B cell (primary cell): ENCODE measurements at regions not wholly inside any gene's neighbourhood (a gene's known extent, or its start where the extent isn't known, plus 50 kb on each side); places are given as distances from the start of the nearest gene placed in this dataset.

Source experiments
- ATAC-seq: fragments of 200-7000 bp; cut with Tn5 transposase; one replicate; pipeline ENCODE4 v1.10.0; 2021; ENCODE audit warnings: low read depth, mild to moderate bottlenecking, moderate number of reproducible peaks, moderate library complexity
- CTCF ChIA-PET: fragments of 350-600 bp; sonication (Branson Sonifier 250); formaldehyde crosslinking; loops from one replicate; lab custom pipeline; 2021; ENCODE audit warnings: antibody characterized with exemption, inconsistent platforms; lab: Charles Lee
- POLR2A ChIA-PET: fragments of 350-600 bp; sonication (Branson Sonifier 250); formaldehyde crosslinking; loops from one replicate; lab custom pipeline; 2021; ENCODE audit warnings: antibody characterized with exemption; lab: Charles Lee
- DNase-seq: peaks from one replicate; pipeline ENCODE4 v3.0.0; 2013
- H2AFZ ChIP-seq: 2 replicates; pipeline ENCODE4 v1.6.1; 2012; ENCODE audit warnings: mild to moderate bottlenecking, low read depth, low read length; ENCODE audit not compliant: insufficient read depth, poor library complexity, severe bottlenecking
- H3K27ac ChIP-seq, 2 donors: 1 replicate in 1 of 2; 2 replicates in 1 of 2; pipeline ENCODE4 v1.5.1; 2012 to 2013; ENCODE audit warnings: low read length in 2 of 2, mild to moderate bottlenecking in 2 of 2, moderate library complexity in 1 of 2
- H3K27me3 ChIP-seq, 4 experiments: fragments of 200-600 bp in 1 of 4; sonication (generic) in 1 of 4; replicated peaks in 1 of 4; 1 replicate in 2 of 4; 2 replicates in 2 of 4; pipeline versions ENCODE4 v1.6.1 to v1.7.0; 2013 to 2016; ENCODE audit warnings: low read length in 3 of 4, mild to moderate bottlenecking in 2 of 4, mixed read lengths in 1 of 4, moderate library complexity in 1 of 4; ENCODE audit not compliant: insufficient read depth in 4 of 4, control insufficient read depth in 3 of 4; ENCODE audit errors: control extremely low read depth in 1 of 4
- H3K36me3 ChIP-seq, 2 experiments: replicated peaks in 1 of 2; 1 replicate in 1 of 2; 2 replicates in 1 of 2; pipeline versions ENCODE4 v1.6.1 to v1.7.1; 2013; ENCODE audit warnings: low read length in 1 of 2; ENCODE audit not compliant: insufficient read depth in 2 of 2, control insufficient read depth in 1 of 2; ENCODE audit errors: control extremely low read depth in 1 of 2, extremely low read depth in 1 of 2
- H3K4me1 ChIP-seq, 2 donors: fragments of 200-600 bp in 1 of 2; sonication (generic) in 1 of 2; 1 replicate in 1 of 2; 2 replicates in 1 of 2; pipeline versions ENCODE4 v1.5.1 to v1.6.1; 2013 to 2017; ENCODE audit warnings: low read length in 2 of 2; ENCODE audit not compliant: control insufficient read depth in 2 of 2, insufficient read depth in 2 of 2
- H3K4me2 ChIP-seq: replicated peaks from 2 replicates; pipeline ENCODE3; 2012; ENCODE audit warnings: mild to moderate bottlenecking, low read depth, low read length; ENCODE audit not compliant: poor library complexity, severe bottlenecking
- H3K4me3 ChIP-seq, 5 experiments: fragments of 200-600 bp in 1 of 5; sonication (generic) in 1 of 5; 1 replicate in 3 of 5; 2 replicates in 2 of 5; pipeline versions ENCODE4 v1.5.1 to v1.7.0; 2011 to 2016; ENCODE audit warnings: low read length in 4 of 5, mild to moderate bottlenecking in 4 of 5, low read depth in 2 of 5, control low read depth in 1 of 5, moderate library complexity in 1 of 5; ENCODE audit not compliant: insufficient read depth in 1 of 5; ENCODE audit errors: control extremely low read depth in 1 of 5, extremely low read depth in 1 of 5
- H3K79me2 ChIP-seq: fragments of 200-600 bp; sonication (generic); one replicate; pipeline ENCODE4 v1.6.0; 2016; ENCODE audit warnings: low read length; ENCODE audit not compliant: control insufficient read depth, insufficient read depth
- H3K9ac ChIP-seq: fragments of 200-600 bp; sonication (generic); 2 replicates; pipeline ENCODE4 v1.6.1; 2017; ENCODE audit warnings: mild to moderate bottlenecking, low read length, moderate library complexity
- H3K9me3 ChIP-seq, 3 donors: one replicate each; pipeline versions ENCODE4 v1.6.1 to v1.7.1; 2013; ENCODE audit warnings: low read length in 2 of 3; ENCODE audit not compliant: control insufficient read depth in 2 of 3, insufficient read depth in 1 of 3; ENCODE audit errors: control extremely low read depth in 1 of 3
- H4K20me1 ChIP-seq: 2 replicates; pipeline ENCODE4 v1.6.0; 2012; ENCODE audit warnings: mild to moderate bottlenecking, low read length; ENCODE audit not compliant: insufficient read depth, control insufficient read depth, poor library complexity, severe bottlenecking
- H3K27ac Mint-ChIP-seq: one replicate; pipeline ENCODE4 v1.8.0; 2021; ENCODE audit warnings: mixed read lengths
- H3K27me3 Mint-ChIP-seq: one replicate; pipeline ENCODE4 v1.8.0; 2021; ENCODE audit warnings: mixed read lengths
- H3K4me1 Mint-ChIP-seq: one replicate; pipeline ENCODE4 v1.8.0; 2021; ENCODE audit warnings: mixed read lengths
- H3K4me3 Mint-ChIP-seq: one replicate; pipeline ENCODE4 v1.8.0; 2021; ENCODE audit warnings: mixed read lengths
- H3K9me3 Mint-ChIP-seq: one replicate; pipeline ENCODE4 v1.8.0; 2022; ENCODE audit warnings: mixed read lengths; ENCODE audit not compliant: insufficient read depth
- CTCF ChIP-seq: fragments of 200-600 bp; IDR thresholded peaks from one replicate; pipeline ENCODE4 v1.8.0; 2022; ENCODE audit warnings: antibody characterized with exemption, mild to moderate bottlenecking
- EZH2 ChIP-seq: IDR thresholded peaks from 2 replicates; pipeline ENCODE4 v1.6.1; 2012; ENCODE audit warnings: borderline replicate concordance, low read depth, mild to moderate bottlenecking, moderate library complexity, low read length; ENCODE audit not compliant: insufficient read depth, poor library complexity, severe bottlenecking
- whole genome bisulfite sequencing: methylation state at CpG from one replicate; pipeline ENCODE4 v1.1.5; 2013; ENCODE audit warnings: missing lambda C conversion rate; ENCODE audit not compliant: insufficient coverage; 5-methylcytosine and 5-hydroxymethylcytosine counted together
- intact Hi-C: fragments of 100-400 bp; cut with micrococcal nuclease; formaldehyde crosslinking; loops from one replicate; pipeline ENCODE4 v1.10.0; 2022

- Histone ChIP-seq H3K4me3 (no peak overlapping the region), H3K36me3 (no peaks in the 10 kb centered on the region), H3K9ac (no peak overlapping the region), H4K20me1 (no peaks in the 10 kb centered on the region), H3K9me3 (no peaks in the 10 kb centered on the region), H3K4me1 (peaks cover 9 to 10% of the 10 kb centered on the region in 2 donors), H3K4me2 (no peak overlapping the region), H2AFZ (no peak overlapping the region), H3K27ac (no peak overlapping the region), H3K79me2 (no peaks in the 10 kb centered on the region), H3K27me3 (no peaks in the 10 kb centered on the region)
- ATAC-seq (peak; percentile 81), DNase-seq (peak; percentile 36)
- Mint-ChIP-seq H3K27me3 (no peaks in the 10 kb centered on the region), H3K27ac (no peak overlapping the region), H3K9me3 (no peaks in the 10 kb centered on the region), H3K4me3 (peak overlapping the region; percentile 6), H3K4me1 (peaks cover 17% of the 10 kb centered on the region)
- 0% methylated on average over 4 of the region's 4 CpGs for WGBS
- CTCF ChIA-PET, result no interaction called here
- POLR2A ChIA-PET, result no interaction called here
- intact Hi-C loops, result no loop called here
- TF ChIP-seq CTCF (no peak), EZH2 (no peak)
These were observed 109.8 kb upstream of the ZNF462 start for GRCh38 chr9:106753155-106753671.

- Mint-ChIP-seq H3K4me1 (peaks cover 17% of the 10 kb centered on the region), H3K4me3 (no peak overlapping the region), H3K27ac (no peak overlapping the region), H3K27me3 (no peaks in the 10 kb centered on the region), H3K9me3 (no peaks in the 10 kb centered on the region)
- H3K4me1 ChIP-seq, result peaks cover 9 to 10% of the 10 kb centered on the region in 2 donors
- POLR2A ChIA-PET, result no interaction called here
- no peak overlapping the region for H3K4me2 ChIP-seq
- CTCF ChIA-PET, result no interaction called here
- H2AFZ ChIP-seq, result no peak overlapping the region
- ATAC-seq (no peak), DNase-seq (no peak)
- H3K4me3 ChIP-seq, result no peak overlapping the region
- H3K27me3 ChIP-seq, result no peaks in the 10 kb centered on the region
- WGBS, result 79% methylated on average over 4 of the region's 7 CpGs
- H4K20me1 ChIP-seq, result no peaks in the 10 kb centered on the region
- intact Hi-C loops, result no loop called here
- TF ChIP-seq EZH2, result no peak
- H3K9ac ChIP-seq, result no peak overlapping the region
- H3K27ac ChIP-seq, result no peak overlapping the region
- no peaks in the 10 kb centered on the region for H3K9me3 ChIP-seq
- H3K36me3 ChIP-seq, result no peaks in the 10 kb centered on the region
- no peaks in the 10 kb centered on the region for H3K79me2 ChIP-seq
These were observed 107.2 kb upstream of the ZNF462 start for GRCh38 chr9:106755736-106756135.
